B cell (primary cell): ENCODE measurements at regions not wholly inside any gene's neighbourhood (a gene's known extent, or its start where the extent isn't known, plus 50 kb on each side); places are given as distances from the start of the nearest gene placed in this dataset.
A peak's percentile ranks its signal among the peaks of the same experiment; 100 is the strongest.

Experiments used
- ATAC-seq: fragments of 200-7000 bp; cut with Tn5 transposase; one replicate; pipeline ENCODE4 v1.10.0; 2021; ENCODE audit warnings: low read depth, mild to moderate bottlenecking, moderate number of reproducible peaks, moderate library complexity
- CTCF ChIA-PET: fragments of 350-600 bp; sonication (Branson Sonifier 250); formaldehyde crosslinking; loops from one replicate; lab custom pipeline; 2021; ENCODE audit warnings: antibody characterized with exemption, inconsistent platforms; lab: Charles Lee
- POLR2A ChIA-PET: fragments of 350-600 bp; sonication (Branson Sonifier 250); formaldehyde crosslinking; loops from one replicate; lab custom pipeline; 2021; ENCODE audit warnings: antibody characterized with exemption; lab: Charles Lee
- DNase-seq: peaks from one replicate; pipeline ENCODE4 v3.0.0; 2013
- H2AFZ ChIP-seq: 2 replicates; pipeline ENCODE4 v1.6.1; 2012; ENCODE audit warnings: mild to moderate bottlenecking, low read depth, low read length; ENCODE audit not compliant: insufficient read depth, poor library complexity, severe bottlenecking
- H3K27ac ChIP-seq, 2 donors: 1 replicate in 1 of 2; 2 replicates in 1 of 2; pipeline ENCODE4 v1.5.1; 2012 to 2013; ENCODE audit warnings: low read length in 2 of 2, mild to moderate bottlenecking in 2 of 2, moderate library complexity in 1 of 2
- H3K27me3 ChIP-seq, 4 experiments: fragments of 200-600 bp in 1 of 4; sonication (generic) in 1 of 4; replicated peaks in 1 of 4; 1 replicate in 2 of 4; 2 replicates in 2 of 4; pipeline versions ENCODE4 v1.6.1 to v1.7.0; 2013 to 2016; ENCODE audit warnings: low read length in 3 of 4, mild to moderate bottlenecking in 2 of 4, mixed read lengths in 1 of 4, moderate library complexity in 1 of 4; ENCODE audit not compliant: insufficient read depth in 4 of 4, control insufficient read depth in 3 of 4; ENCODE audit errors: control extremely low read depth in 1 of 4
- H3K36me3 ChIP-seq, 2 experiments: replicated peaks in 1 of 2; 1 replicate in 1 of 2; 2 replicates in 1 of 2; pipeline versions ENCODE4 v1.6.1 to v1.7.1; 2013; ENCODE audit warnings: low read length in 1 of 2; ENCODE audit not compliant: insufficient read depth in 2 of 2, control insufficient read depth in 1 of 2; ENCODE audit errors: control extremely low read depth in 1 of 2, extremely low read depth in 1 of 2
- H3K4me1 ChIP-seq, 2 donors: fragments of 200-600 bp in 1 of 2; sonication (generic) in 1 of 2; 1 replicate in 1 of 2; 2 replicates in 1 of 2; pipeline versions ENCODE4 v1.5.1 to v1.6.1; 2013 to 2017; ENCODE audit warnings: low read length in 2 of 2; ENCODE audit not compliant: control insufficient read depth in 2 of 2, insufficient read depth in 2 of 2
- H3K4me2 ChIP-seq: replicated peaks from 2 replicates; pipeline ENCODE3; 2012; ENCODE audit warnings: mild to moderate bottlenecking, low read depth, low read length; ENCODE audit not compliant: poor library complexity, severe bottlenecking
- H3K4me3 ChIP-seq, 5 experiments: fragments of 200-600 bp in 1 of 5; sonication (generic) in 1 of 5; 1 replicate in 3 of 5; 2 replicates in 2 of 5; pipeline versions ENCODE4 v1.5.1 to v1.7.0; 2011 to 2016; ENCODE audit warnings: low read length in 4 of 5, mild to moderate bottlenecking in 4 of 5, low read depth in 2 of 5, control low read depth in 1 of 5, moderate library complexity in 1 of 5; ENCODE audit not compliant: insufficient read depth in 1 of 5; ENCODE audit errors: control extremely low read depth in 1 of 5, extremely low read depth in 1 of 5
- H3K79me2 ChIP-seq: fragments of 200-600 bp; sonication (generic); one replicate; pipeline ENCODE4 v1.6.0; 2016; ENCODE audit warnings: low read length; ENCODE audit not compliant: control insufficient read depth, insufficient read depth
- H3K9ac ChIP-seq: fragments of 200-600 bp; sonication (generic); 2 replicates; pipeline ENCODE4 v1.6.1; 2017; ENCODE audit warnings: mild to moderate bottlenecking, low read length, moderate library complexity
- H3K9me3 ChIP-seq, 3 donors: one replicate each; pipeline versions ENCODE4 v1.6.1 to v1.7.1; 2013; ENCODE audit warnings: low read length in 2 of 3; ENCODE audit not compliant: control insufficient read depth in 2 of 3, insufficient read depth in 1 of 3; ENCODE audit errors: control extremely low read depth in 1 of 3
- H4K20me1 ChIP-seq: 2 replicates; pipeline ENCODE4 v1.6.0; 2012; ENCODE audit warnings: mild to moderate bottlenecking, low read length; ENCODE audit not compliant: insufficient read depth, control insufficient read depth, poor library complexity, severe bottlenecking
- H3K27ac Mint-ChIP-seq: one replicate; pipeline ENCODE4 v1.8.0; 2021; ENCODE audit warnings: mixed read lengths
- H3K27me3 Mint-ChIP-seq: one replicate; pipeline ENCODE4 v1.8.0; 2021; ENCODE audit warnings: mixed read lengths
- H3K4me1 Mint-ChIP-seq: one replicate; pipeline ENCODE4 v1.8.0; 2021; ENCODE audit warnings: mixed read lengths
- H3K4me3 Mint-ChIP-seq: one replicate; pipeline ENCODE4 v1.8.0; 2021; ENCODE audit warnings: mixed read lengths
- H3K9me3 Mint-ChIP-seq: one replicate; pipeline ENCODE4 v1.8.0; 2022; ENCODE audit warnings: mixed read lengths; ENCODE audit not compliant: insufficient read depth
- EZH2 ChIP-seq: IDR thresholded peaks from 2 replicates; pipeline ENCODE4 v1.6.1; 2012; ENCODE audit warnings: borderline replicate concordance, low read depth, mild to moderate bottlenecking, moderate library complexity, low read length; ENCODE audit not compliant: insufficient read depth, poor library complexity, severe bottlenecking
- WGBS: methylation state at CpG from one replicate; pipeline ENCODE4 v1.1.5; 2013; ENCODE audit warnings: missing lambda C conversion rate; ENCODE audit not compliant: insufficient coverage; 5-methylcytosine and 5-hydroxymethylcytosine counted together
- intact Hi-C: fragments of 100-400 bp; cut with micrococcal nuclease; formaldehyde crosslinking; loops from one replicate; pipeline ENCODE4 v1.10.0; 2022
- TF ChIP-seq, protein P1 (sequence below): fragments of 200-600 bp; IDR thresholded peaks from one replicate; pipeline ENCODE4 v1.8.0; 2022; ENCODE audit warnings: antibody characterized with exemption, mild to moderate bottlenecking

DNA sequence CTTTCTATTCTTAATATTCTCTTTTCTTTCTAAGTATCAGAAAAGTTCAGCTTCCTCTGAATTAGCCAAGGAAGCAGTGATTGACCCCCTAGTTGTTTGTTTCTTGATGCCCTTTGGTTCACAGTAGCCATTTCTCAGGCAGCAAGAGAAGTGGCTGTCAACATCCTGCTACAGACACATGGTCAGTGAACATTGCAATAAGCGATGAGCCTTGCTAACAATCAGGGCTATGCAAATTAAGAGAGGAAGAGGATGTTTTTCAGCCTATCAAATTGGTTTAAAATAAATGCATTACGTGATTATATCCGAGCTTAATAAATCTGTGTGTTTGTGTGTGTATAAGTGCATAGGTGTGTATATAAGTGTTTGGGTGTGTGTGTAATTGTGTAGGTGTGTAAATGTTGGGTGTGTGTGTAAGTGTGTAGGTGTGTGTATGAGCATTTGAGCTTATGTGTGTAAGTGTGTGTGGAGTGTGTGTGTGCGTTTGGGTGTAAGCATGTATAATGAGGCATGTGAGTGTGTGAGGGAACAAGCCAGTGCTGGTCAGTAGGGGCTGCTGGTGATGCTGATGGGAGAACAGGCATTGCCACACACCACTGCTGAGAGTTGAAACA, 78.1 kb upstream of the XCR1 start:
- Histone ChIP-seq H3K9me3 (no peaks in the 10 kb centered on the region), H2AFZ (peak overlapping the region; percentile 1), H3K79me2 (no peaks in the 10 kb centered on the region), H3K4me2 (peak overlapping the region; percentile 6), H3K4me3 (no peak overlapping the region), H3K27ac (no peak overlapping the region), H3K36me3 (no peaks in the 10 kb centered on the region), H3K27me3 (no peaks in the 10 kb centered on the region), H3K9ac (no peak overlapping the region), H4K20me1 (no peaks in the 10 kb centered on the region), H3K4me1 (peaks cover 18 to 29% of the 10 kb centered on the region in 2 donors)
- POLR2A ChIA-PET, result interaction anchor here (1.6 kb wide), 1 partner anchor 10 kb away, joined by 7 read pairs; no protein-coding TSS in a partner anchor
- intact Hi-C loops, result no loop called here
- no peak for TF ChIP-seq EZH2
- TF ChIP-seq, protein P1, sequence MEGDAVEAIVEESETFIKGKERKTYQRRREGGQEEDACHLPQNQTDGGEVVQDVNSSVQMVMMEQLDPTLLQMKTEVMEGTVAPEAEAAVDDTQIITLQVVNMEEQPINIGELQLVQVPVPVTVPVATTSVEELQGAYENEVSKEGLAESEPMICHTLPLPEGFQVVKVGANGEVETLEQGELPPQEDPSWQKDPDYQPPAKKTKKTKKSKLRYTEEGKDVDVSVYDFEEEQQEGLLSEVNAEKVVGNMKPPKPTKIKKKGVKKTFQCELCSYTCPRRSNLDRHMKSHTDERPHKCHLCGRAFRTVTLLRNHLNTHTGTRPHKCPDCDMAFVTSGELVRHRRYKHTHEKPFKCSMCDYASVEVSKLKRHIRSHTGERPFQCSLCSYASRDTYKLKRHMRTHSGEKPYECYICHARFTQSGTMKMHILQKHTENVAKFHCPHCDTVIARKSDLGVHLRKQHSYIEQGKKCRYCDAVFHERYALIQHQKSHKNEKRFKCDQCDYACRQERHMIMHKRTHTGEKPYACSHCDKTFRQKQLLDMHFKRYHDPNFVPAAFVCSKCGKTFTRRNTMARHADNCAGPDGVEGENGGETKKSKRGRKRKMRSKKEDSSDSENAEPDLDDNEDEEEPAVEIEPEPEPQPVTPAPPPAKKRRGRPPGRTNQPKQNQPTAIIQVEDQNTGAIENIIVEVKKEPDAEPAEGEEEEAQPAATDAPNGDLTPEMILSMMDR, result no peak
- ATAC-seq, result peak; percentile 49
- Mint-ChIP-seq H3K4me1 (peaks cover 42% of the 10 kb centered on the region), H3K27me3 (no peaks in the 10 kb centered on the region), H3K9me3 (no peaks in the 10 kb centered on the region), H3K4me3 (peak overlapping the region; percentile 1), H3K27ac (no peak overlapping the region)
- CTCF ChIA-PET, result interaction anchor here (1.2 to 1.6 kb wide), 3 partner anchors 12 to 278 kb away, joined by 3 read pairs; no protein-coding TSS in a partner anchor
- 56% methylated on average over 3 of the region's 4 CpGs for WGBS
- DNase-seq, result no peak

DNA sequence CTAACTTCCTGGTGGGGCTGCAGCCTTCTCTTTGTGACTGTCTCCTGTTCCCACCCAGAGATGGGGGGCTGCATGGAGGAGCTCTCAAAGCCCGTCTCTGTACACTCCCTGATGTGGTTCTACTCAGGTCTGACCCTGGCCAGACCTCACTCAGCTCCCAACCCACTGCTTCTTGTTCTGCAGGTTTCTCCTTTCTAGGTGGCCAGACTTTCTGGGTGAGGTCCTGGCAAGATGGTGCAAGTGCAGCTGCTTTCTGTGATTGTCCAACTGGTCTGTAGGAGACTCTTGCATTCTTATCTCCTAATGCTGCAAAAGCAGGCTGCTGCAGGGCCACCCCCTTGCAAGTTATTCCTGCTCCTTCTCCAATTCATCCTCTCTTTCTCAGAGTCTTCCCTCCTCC, 77.4 kb upstream of the XCR1 start:
- H3K27ac Mint-ChIP-seq, result peak overlapping the region; percentile 61
- Histone ChIP-seq H3K4me2 (peak overlapping the region; percentile 6), H3K9ac (no peak overlapping the region), H3K79me2 (no peaks in the 10 kb centered on the region), H3K27ac (no peak overlapping the region), H3K4me3 (no peak overlapping the region), H4K20me1 (no peaks in the 10 kb centered on the region), H3K36me3 (no peaks in the 10 kb centered on the region), H2AFZ (no peak overlapping the region), H3K4me1 (peaks cover 18 to 32% of the 10 kb centered on the region in 2 donors), H3K9me3 (no peaks in the 10 kb centered on the region), H3K27me3 (no peaks in the 10 kb centered on the region)
- H3K4me1 Mint-ChIP-seq, result peaks cover 45% of the 10 kb centered on the region
- WGBS, result 87% methylated on average over 1 of the region's 1 CpG
- H3K9me3 Mint-ChIP-seq, result no peaks in the 10 kb centered on the region
- no peaks in the 10 kb centered on the region for H3K27me3 Mint-ChIP-seq
- no peak for TF ChIP-seq EZH2
- TF ChIP-seq, protein P1, result no peak
- DNase-seq (no peak), ATAC-seq (no peak)
- intact Hi-C loops, result no loop called here
- H3K4me3 Mint-ChIP-seq, result peak overlapping the region; percentile 27
- CTCF ChIA-PET, result interaction anchor here (1.0 to 1.7 kb wide), 5 partner anchors 12 to 279 kb away, joined by 3 to 9 read pairs (median 3); no protein-coding TSS in a partner anchor
- POLR2A ChIA-PET, result interaction anchor here (1.6 kb wide), 1 partner anchor 9 kb away, joined by 7 read pairs; no protein-coding TSS in a partner anchor
